Gastroesophageal sphincter (tissue), 4 donors: ENCODE measurements at regions not wholly inside any gene's neighbourhood (a gene's known extent, or its start where the extent isn't known, plus 50 kb on each side); places are given as distances from the start of the nearest gene placed in this dataset.

Source experiments
- ATAC-seq: fragments of 150-250 bp; one replicate; pipeline ENCODE4 v1.9.1; 2016; ENCODE audit warnings: mild to moderate bottlenecking, moderate library complexity
- H3K27ac ChIP-seq, 4 donors: fragments of 200-600 bp; sonication (generic) in 3 of 4; 1 replicate in 3 of 4; 2 replicates in 1 of 4; pipeline ENCODE4 v1.5.1; 2016 to 2019
- H3K27me3 ChIP-seq: fragments of 200-600 bp; sonication (generic); one replicate; pipeline ENCODE4 v1.5.1; 2019
- H3K36me3 ChIP-seq, 2 donors: fragments of 200-600 bp; sonication (generic); one replicate each; pipeline ENCODE4 v1.5.1; 2019; ENCODE audit warnings: control low read depth in 1 of 2
- H3K4me1 ChIP-seq, 3 donors: fragments of 200-600 bp; sonication (generic); 1 replicate in 2 of 3; 2 replicates in 1 of 3; pipeline ENCODE4 v1.5.1; 2016 to 2019; ENCODE audit warnings: control low read depth in 2 of 3
- H3K4me3 ChIP-seq, 2 donors: fragments of 200-600 bp; sonication (generic); one replicate each; pipeline ENCODE4 v1.5.1; 2019; ENCODE audit warnings: mild to moderate bottlenecking in 1 of 2, moderate library complexity in 1 of 2
- H3K9me3 ChIP-seq, 3 donors: fragments of 200-600 bp; sonication (generic); one replicate each; pipeline ENCODE4 v1.5.1; 2017 to 2019; ENCODE audit warnings: control low read depth in 2 of 3
- CTCF ChIP-seq, 4 experiments: fragments of 200-600 bp in 2 of 4; fragments of 450-650 bp in 2 of 4; sonication (generic) in 1 of 4; IDR thresholded peaks; one replicate each; pipeline ENCODE4 v1.5.1; 2017 to 2019; ENCODE audit warnings: antibody characterized with exemption in 4 of 4, mild to moderate bottlenecking in 2 of 4, moderate library complexity in 2 of 4
- EP300 ChIP-seq: sonication (generic); formaldehyde crosslinking; IDR thresholded peaks from one replicate; pipeline ENCODE4 v1.6.1; 2017; ENCODE audit warnings: antibody characterized with exemption, mild to moderate bottlenecking
- POLR2A ChIP-seq, 2 donors: fragments of 450-650 bp; IDR thresholded peaks; one replicate each; pipeline ENCODE4 v1.6.1; 2017; ENCODE audit warnings: antibody characterized with exemption in 2 of 2, mild to moderate bottlenecking in 2 of 2, moderate library complexity in 1 of 2
- POLR2AphosphoS5 ChIP-seq: sonication (generic); formaldehyde crosslinking; IDR thresholded peaks from one replicate; pipeline ENCODE4 v1.6.1; 2017; ENCODE audit warnings: antibody characterized with exemption
- WGBS, 2 donors: methylation state at CpG; one replicate each; pipeline ENCODE4 v1.1.5; 2018; ENCODE audit warnings: low coverage in 1 of 2; 5-methylcytosine and 5-hydroxymethylcytosine counted together

GRCh38 chr10:71049994-71050393, 161.6 kb upstream of the PCBD1 start:
- H3K4me3 ChIP-seq, result no peak overlapping the region
- ATAC-seq, result no peak
- H3K36me3 ChIP-seq, result no peaks in the 10 kb centered on the region
- peaks cover 6% of the 10 kb centered on the region for H3K27me3 ChIP-seq
- H3K27ac ChIP-seq, result no peak overlapping the region
- H3K9me3 ChIP-seq, result peaks cover 0 to under 1% (median 0%) of the 10 kb centered on the region in 3 donors
- WGBS, 2 donors, result 87 to 92% methylated on average over 6 of the region's 6 CpGs
- TF ChIP-seq CTCF (IDR thresholded peaks at IDR 0.05), result no peak
- no peak for TF ChIP-seq POLR2A (IDR thresholded peaks at IDR 0.05)
- TF ChIP-seq EP300, result no peak
- no peak for TF ChIP-seq POLR2AphosphoS5
- H3K4me1 ChIP-seq, result no peaks in the 10 kb centered on the region

DNA sequence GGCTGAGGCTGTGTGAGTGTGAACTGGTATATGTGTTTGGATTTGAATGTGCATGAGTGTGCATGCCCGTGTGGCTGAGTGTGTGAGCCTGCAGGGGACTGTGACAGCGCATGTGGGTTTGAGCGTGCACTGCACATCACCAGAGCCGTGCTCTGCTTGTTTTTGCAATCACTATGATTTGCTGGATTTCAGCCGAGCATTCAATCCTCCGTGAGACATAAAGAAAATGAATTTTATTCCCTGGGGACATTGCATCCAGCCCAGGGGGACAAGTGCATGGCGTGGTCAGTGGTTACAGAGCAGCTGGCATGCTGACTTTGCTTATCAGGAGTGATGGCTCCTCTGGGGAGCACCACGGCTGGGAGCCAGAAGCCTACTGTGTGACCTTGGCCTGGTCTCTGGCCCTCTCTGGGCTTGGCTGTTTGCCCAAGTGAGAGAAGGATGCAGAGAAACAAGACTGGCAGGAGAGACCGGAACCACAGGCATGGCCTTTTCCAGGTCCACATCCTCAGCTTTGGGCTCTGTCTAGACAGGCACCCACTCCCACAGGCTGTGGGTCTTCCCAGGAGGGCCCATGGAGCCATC, 160.2 kb upstream of the UNC5B start:
- Histone ChIP-seq H3K4me3 (no peak overlapping the region), H3K36me3 (no peaks in the 10 kb centered on the region), H3K27ac (no peak overlapping the region), H3K9me3 (peaks cover 0 to 7% (median 0%) of the 10 kb centered on the region in 3 donors), H3K27me3 (peaks cover 6% of the 10 kb centered on the region), H3K4me1 (no peaks in the 10 kb centered on the region)
- TF ChIP-seq EP300 (no peak), POLR2AphosphoS5 (no peak), POLR2A (IDR thresholded peaks at IDR 0.05) (no peak), CTCF (IDR thresholded peaks at IDR 0.05) (no peak)
- no peak for ATAC-seq
- 80 to 86% methylated on average over 1 to 5 of the region's 9 CpGs for WGBS, 2 donors

- H3K27me3 ChIP-seq, result peaks cover 6% of the 10 kb centered on the region
- no peak overlapping the region for H3K27ac ChIP-seq
- H3K4me1 ChIP-seq, result no peaks in the 10 kb centered on the region
- peaks cover 0 to 7% (median 0%) of the 10 kb centered on the region in 3 donors for H3K9me3 ChIP-seq
- ATAC-seq, result no peak
- H3K4me3 ChIP-seq, result no peak overlapping the region
- H3K36me3 ChIP-seq, result no peaks in the 10 kb centered on the region
- 100% methylated on average over 1 to 2 of the region's 4 CpGs for WGBS, 2 donors
- TF ChIP-seq EP300, result no peak
- TF ChIP-seq POLR2A (IDR thresholded peaks at IDR 0.05), result no peak
- TF ChIP-seq POLR2AphosphoS5, result no peak
- no peak for TF ChIP-seq CTCF (IDR thresholded peaks at IDR 0.05)
Measured at GRCh38 chr10:71052708-71053107, 159.7 kb upstream of the UNC5B start.

GRCh38 chr10:71053169-71053895, 159.0 kb upstream of the UNC5B start:
- 83 to 92% methylated on average over 2 to 3 of the region's 10 CpGs for WGBS, 2 donors
- Histone ChIP-seq H3K9me3 (peaks cover 0 to 7% (median 0%) of the 10 kb centered on the region in 3 donors), H3K4me3 (no peak overlapping the region), H3K4me1 (no peaks in the 10 kb centered on the region), H3K27ac (no peak overlapping the region), H3K36me3 (no peaks in the 10 kb centered on the region), H3K27me3 (peaks cover 6% of the 10 kb centered on the region)
- ATAC-seq, result no peak
- TF ChIP-seq EP300 (no peak), CTCF (IDR thresholded peaks at IDR 0.05) (no peak), POLR2AphosphoS5 (no peak), POLR2A (IDR thresholded peaks at IDR 0.05) (no peak)

DNA sequence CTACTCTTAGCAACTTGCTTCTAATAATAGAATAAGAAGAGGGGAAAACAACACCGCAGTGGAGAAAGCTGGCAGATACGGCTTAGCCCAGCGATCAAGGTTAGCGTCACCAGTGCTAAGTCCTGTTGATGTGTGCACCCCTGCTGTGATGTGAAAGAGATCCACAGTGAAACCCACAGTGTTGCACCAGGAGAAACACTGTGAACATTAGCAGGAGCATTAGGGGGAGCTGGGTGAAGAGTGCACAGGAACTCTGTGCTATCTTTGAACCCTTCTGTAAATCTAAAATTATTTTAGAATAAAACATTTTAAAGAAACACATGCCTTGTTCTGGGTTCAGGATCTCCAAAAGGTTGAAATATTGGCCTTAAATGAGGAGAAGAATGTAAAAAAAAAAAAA, 154.1 kb upstream of the UNC5B start:
- no peaks in the 10 kb centered on the region for H3K36me3 ChIP-seq
- no peak for TF ChIP-seq POLR2AphosphoS5
- H3K27me3 ChIP-seq, result peaks cover 8% of the 10 kb centered on the region
- 60 to 70% methylated on average over 1 to 4 of the region's 4 CpGs for WGBS, 2 donors
- H3K27ac ChIP-seq, result no peak overlapping the region
- ATAC-seq, result no peak
- H3K4me3 ChIP-seq, result no peak overlapping the region
- peaks cover 0 to 11% (median 0%) of the 10 kb centered on the region in 3 donors for H3K4me1 ChIP-seq
- H3K9me3 ChIP-seq, result peaks cover 0 to 7% (median 0%) of the 10 kb centered on the region in 3 donors
